Body of pancreas (tissue), 4 donors: ENCODE measurements at regions not wholly inside any gene's neighbourhood (a gene's known extent, or its start where the extent isn't known, plus 50 kb on each side); places are given as distances from the start of the nearest gene placed in this dataset.

Experiments
- ATAC-seq: fragments of 150-250 bp; one replicate; pipeline ENCODE4 v1.9.1; 2016
- DNase-seq, 4 donors: peaks; one replicate each; pipeline ENCODE4 v3.0.0-alpha.2; 2019
- H3K27ac ChIP-seq, 4 donors: fragments of 200-600 bp; sonication (generic); 1 replicate in 3 of 4; 2 replicates in 1 of 4; pipeline versions ENCODE4 v1.5.1 to v1.6.1; 2016 to 2019; ENCODE audit warnings: mild to moderate bottlenecking in 1 of 4, mixed read lengths in 1 of 4, moderate library complexity in 1 of 4
- H3K27me3 ChIP-seq, 2 donors: fragments of 200-600 bp; sonication (generic); one replicate each; pipeline ENCODE4 v1.6.0; 2016; ENCODE audit warnings: mild to moderate bottlenecking in 1 of 2
- H3K36me3 ChIP-seq, 2 donors: fragments of 200-600 bp; sonication (generic); replicated peaks in 1 of 2; 2 replicates each; pipeline ENCODE4 v1.5.1; 2016; ENCODE audit warnings: low read depth in 2 of 2; ENCODE audit not compliant: insufficient read depth in 1 of 2
- H3K4me1 ChIP-seq: fragments of 200-600 bp; sonication (generic); one replicate; pipeline ENCODE4 v1.6.0; 2016
- H3K4me3 ChIP-seq, 2 donors: fragments of 200-600 bp; sonication (generic); 1 replicate in 1 of 2; 2 replicates in 1 of 2; pipeline ENCODE4 v1.5.1; 2016 to 2019
- H3K9me3 ChIP-seq, 3 donors: fragments of 200-600 bp; sonication (generic); 1 replicate in 2 of 3; 2 replicates in 1 of 3; pipeline ENCODE4 v1.5.1; 2016
- CTCF ChIP-seq, 7 experiments: fragments of 450-650 bp in 4 of 7; fragments of 200-600 bp in 3 of 7; sonication (generic) in 3 of 7; IDR thresholded peaks; one replicate each; pipeline ENCODE4 v1.5.1; 2016 to 2019; ENCODE audit warnings: antibody characterized with exemption in 7 of 7
- POLR2A ChIP-seq, 3 donors: fragments of 450-650 bp; IDR thresholded peaks; one replicate each; pipeline ENCODE4 v1.6.1; 2016; ENCODE audit warnings: antibody characterized with exemption in 3 of 3, mild to moderate bottlenecking in 2 of 3
- WGBS, 2 donors: methylation state at CpG; one replicate each; pipeline ENCODE4 v1.1.5; 2017; 5-methylcytosine and 5-hydroxymethylcytosine counted together
- intact Hi-C: fragments of 100-400 bp; cut with DNase I; formaldehyde crosslinking; loops from one replicate; pipeline ENCODE4 v1.15.1; 2023

GRCh38 chr9:31582561-31582960 lies 801.9 kb upstream of the ACO1 start:
- no peaks in the 10 kb centered on the region for H3K36me3 ChIP-seq
- H3K27ac ChIP-seq: no peak overlapping the region
- no peak for TF ChIP-seq POLR2A (IDR thresholded peaks at IDR 0.05)
- no peak for TF ChIP-seq CTCF (IDR thresholded peaks at IDR 0.05)
- no peaks in the 10 kb centered on the region for H3K27me3 ChIP-seq
- DNase-seq (no peak), ATAC-seq (no peak)
- H3K9me3 ChIP-seq: no peaks in the 10 kb centered on the region
- intact Hi-C loops: no loop called here
- H3K4me3 ChIP-seq: no peak overlapping the region
- H3K4me1 ChIP-seq: no peaks in the 10 kb centered on the region

GRCh38 chr9:31585158-31585557 lies 799.3 kb upstream of the ACO1 start:
- no peak overlapping the region for H3K4me3 ChIP-seq
- H3K9me3 ChIP-seq: no peaks in the 10 kb centered on the region
- DNase-seq: no peak
- H3K4me1 ChIP-seq: no peaks in the 10 kb centered on the region
- H3K36me3 ChIP-seq: no peaks in the 10 kb centered on the region
- no peak for TF ChIP-seq CTCF (IDR thresholded peaks at IDR 0.05)
- TF ChIP-seq POLR2A (IDR thresholded peaks at IDR 0.05): no peak
- H3K27ac ChIP-seq: no peak overlapping the region
- no peaks in the 10 kb centered on the region for H3K27me3 ChIP-seq
- intact Hi-C loops: no loop called here
- no peak for ATAC-seq

GRCh38 chr9:31587146-31587545 lies 797.3 kb upstream of the ACO1 start:
- H3K27me3 ChIP-seq: no peaks in the 10 kb centered on the region
- H3K4me3 ChIP-seq: no peak overlapping the region
- H3K9me3 ChIP-seq: no peaks in the 10 kb centered on the region
- no peak for ATAC-seq
- TF ChIP-seq POLR2A (IDR thresholded peaks at IDR 0.05) (no peak), CTCF (IDR thresholded peaks at IDR 0.05) (no peak)
- H3K36me3 ChIP-seq: no peaks in the 10 kb centered on the region
- intact Hi-C loops: no loop called here
- no peak overlapping the region for H3K27ac ChIP-seq
- WGBS, 2 donors: 66 to 83% methylated on average over 3 of the region's 3 CpGs
- no peaks in the 10 kb centered on the region for H3K4me1 ChIP-seq
- DNase-seq: no peak

- Histone ChIP-seq H3K27ac (no peak overlapping the region), H3K27me3 (no peaks in the 10 kb centered on the region), H3K4me1 (no peaks in the 10 kb centered on the region), H3K9me3 (no peaks in the 10 kb centered on the region), H3K4me3 (no peak overlapping the region), H3K36me3 (no peaks in the 10 kb centered on the region)
- 73 to 88% methylated on average over 4 of the region's 4 CpGs for WGBS, 2 donors
- intact Hi-C loops: no loop called here
- TF ChIP-seq POLR2A (IDR thresholded peaks at IDR 0.05): no peak
- TF ChIP-seq CTCF (IDR thresholded peaks at IDR 0.05): no peak
- ATAC-seq (no peak), DNase-seq (peak in 2 of 4 donors; percentile 2 to 5)
Observed at GRCh38 chr9:31588006-31588405, 796.4 kb upstream of the ACO1 start.

- H3K27ac ChIP-seq: no peak overlapping the region
- TF ChIP-seq POLR2A (IDR thresholded peaks at IDR 0.05): no peak
- TF ChIP-seq CTCF (IDR thresholded peaks at IDR 0.05): no peak
- intact Hi-C loops: no loop called here
- H3K9me3 ChIP-seq: no peaks in the 10 kb centered on the region
- ATAC-seq (no peak), DNase-seq (no peak)
- H3K27me3 ChIP-seq: no peaks in the 10 kb centered on the region
- no peaks in the 10 kb centered on the region for H3K4me1 ChIP-seq
- H3K4me3 ChIP-seq: no peak overlapping the region
- no peaks in the 10 kb centered on the region for H3K36me3 ChIP-seq
Observed at GRCh38 chr9:31588756-31589155, 795.7 kb upstream of the ACO1 start.
